Endothelial cell of umbilical vein (primary cell): ENCODE measurements at regions not wholly inside any gene's neighbourhood (a gene's known extent, or its start where the extent isn't known, plus 50 kb on each side); places are given as distances from the start of the nearest gene placed in this dataset.

Source experiments
- BruUV-seq: library from RNA; stranded (reverse); fragments of 400-500 nt; replicated peaks from 2 replicates; lab custom pipeline; 2021; lab: Mats Ljungman, UMichigan
- CTCF ChIA-PET: fragments of 300-600, 350-600 bp; sonication (Branson Sonifier 250); formaldehyde crosslinking; loops from one replicate; lab custom pipeline; 2021; ENCODE audit warnings: antibody characterized with exemption, inconsistent platforms; lab: Charles Lee
- POLR2A ChIA-PET: fragments of 300-600, 350-600 bp; sonication (Branson Sonifier 250); formaldehyde crosslinking; loops from one replicate; lab custom pipeline; 2021; ENCODE audit warnings: antibody characterized with exemption, inconsistent platforms; lab: Charles Lee
- DNase-seq: peaks from one replicate; pipeline ENCODE4 v3.0.0-alpha.2; 2011; ENCODE audit warnings: low read depth, low spot score
- FAIRE-seq: peaks from 2 replicates; lab custom pipeline; 2011; peaks lifted over from hg19 to GRCh38; lab: Jason Lieb, UNC
- H2AFZ ChIP-seq: 2 replicates; pipeline ENCODE4 v1.6.0; 2012; ENCODE audit warnings: low read depth, low read length, control low read depth, inconsistent platforms
- H3K27ac ChIP-seq: 2 replicates; pipeline ENCODE4 v1.5.1; 2011; ENCODE audit warnings: low read depth, mild to moderate bottlenecking, control low read depth, low read length, moderate library complexity; ENCODE audit not compliant: insufficient read depth
- H3K27me3 ChIP-seq, 2 experiments: 2 replicates each; pipeline versions ENCODE4 v1.6.0 to v1.6.1; 2011; ENCODE audit warnings: low read length in 2 of 2, mixed read lengths in 1 of 2; ENCODE audit not compliant: control insufficient read depth in 2 of 2, insufficient read depth in 2 of 2
- H3K36me3 ChIP-seq, 2 experiments: 2 replicates in 1 of 2; 3 replicates in 1 of 2; pipeline ENCODE4 v1.5.1; 2011; ENCODE audit warnings: low read length in 2 of 2, mild to moderate bottlenecking in 1 of 2, moderate library complexity in 1 of 2; ENCODE audit not compliant: control insufficient read depth in 2 of 2, insufficient read depth in 2 of 2; ENCODE audit errors: extremely low read depth in 1 of 2
- H3K4me1 ChIP-seq: 3 replicates; pipeline ENCODE4 v1.5.1; 2011; ENCODE audit warnings: mild to moderate bottlenecking, low read length; ENCODE audit not compliant: control insufficient read depth, insufficient read depth; ENCODE audit errors: extremely low read depth
- H3K4me2 ChIP-seq: 2 replicates; pipeline ENCODE4 v1.6.1; 2011; ENCODE audit warnings: low read length, control low read depth, mixed read lengths; ENCODE audit not compliant: insufficient read depth
- H3K4me3 ChIP-seq, 3 experiments: fragments of 200-600 bp in 1 of 3; sonication (generic), shearing (Covaris generic) in 1 of 3; replicated peaks in 1 of 3; 2 replicates each; pipeline ENCODE4 v1.5.1; 2011 to 2016; ENCODE audit warnings: control low read depth in 3 of 3, low read length in 3 of 3, mild to moderate bottlenecking in 2 of 3, inconsistent platforms in 1 of 3, low read depth in 1 of 3, moderate library complexity in 1 of 3; ENCODE audit not compliant: insufficient read depth in 1 of 3
- H3K79me2 ChIP-seq: 2 replicates; pipeline ENCODE4 v1.6.0; 2012; ENCODE audit warnings: low read length, inconsistent platforms; ENCODE audit not compliant: control insufficient read depth, insufficient read depth
- H3K9ac ChIP-seq: replicated peaks from 2 replicates; pipeline ENCODE3; 2011; ENCODE audit warnings: low read length, control low read depth; ENCODE audit not compliant: insufficient read depth; ENCODE audit errors: extremely low read depth
- H3K9me1 ChIP-seq: replicated peaks from 3 replicates; pipeline ENCODE4 v1.6.0; 2011; ENCODE audit warnings: mild to moderate bottlenecking, low read length; ENCODE audit not compliant: control insufficient read depth, insufficient read depth; ENCODE audit errors: extremely low read depth
- H3K9me3 ChIP-seq: replicated peaks from 2 replicates; pipeline ENCODE4 v1.5.1; 2012; ENCODE audit warnings: low read length, inconsistent platforms; ENCODE audit not compliant: control insufficient read depth, insufficient read depth
- H4K20me1 ChIP-seq: replicated peaks from 2 replicates; pipeline ENCODE3; 2011; ENCODE audit warnings: mild to moderate bottlenecking, low read length; ENCODE audit not compliant: control insufficient read depth, insufficient read depth; ENCODE audit errors: extremely low read depth
- CTCF ChIP-seq, 2 donors: IDR thresholded peaks; 1 replicate in 1 of 2; 2 replicates in 1 of 2; pipeline ENCODE4 v1.5.1; 2011; ENCODE audit warnings: low read length in 2 of 2, mild to moderate bottlenecking in 2 of 2, moderate library complexity in 2 of 2, control low read depth in 1 of 2, inconsistent platforms in 1 of 2, low read depth in 1 of 2; ENCODE audit not compliant: insufficient read depth in 1 of 2; ENCODE audit errors: extremely low read depth in 1 of 2
- EZH2 ChIP-seq: IDR thresholded peaks from 2 replicates; pipeline ENCODE4 v1.6.1; 2012; ENCODE audit warnings: borderline replicate concordance, low read depth, mild to moderate bottlenecking, moderate library complexity, low read length, inconsistent platforms; ENCODE audit not compliant: severe bottlenecking
- GATA2 ChIP-seq: IDR thresholded peaks from 2 replicates; pipeline ENCODE4 v1.7.0; 2011; ENCODE audit warnings: low read depth, mild to moderate bottlenecking, moderate library complexity, mixed read lengths, low read length; ENCODE audit not compliant: insufficient read length, insufficient read depth
- JUN ChIP-seq: IDR thresholded peaks from 2 replicates; pipeline ENCODE4 v1.6.1; 2011; ENCODE audit warnings: borderline replicate concordance, low read depth; ENCODE audit not compliant: insufficient read length, insufficient read depth
- POLR2A ChIP-seq: IDR thresholded peaks from 2 replicates; pipeline ENCODE4 v1.6.1; 2012; ENCODE audit warnings: low read depth, mild to moderate bottlenecking, control low read depth, low read length
- dilution Hi-C: fragments of 300-500 bp; cut with MboI; formaldehyde crosslinking; loops from one replicate; pipeline ENCODE4 v1.15.0; 2019; ENCODE audit warnings: low sequenced_read_pairs; ENCODE audit not compliant: extremely low pct_ligation_motif_present
- intact Hi-C: fragments of 100-400 bp; cut with micrococcal nuclease; formaldehyde crosslinking; loops from one replicate; pipeline ENCODE4 v1.10.0; 2022

- CTCF ChIA-PET = no interaction called here
- Histone ChIP-seq H3K4me2 (no peak overlapping the region), H3K4me1 (no peaks in the 10 kb centered on the region), H3K9ac (no peak overlapping the region), H3K27me3 (no peaks in the 10 kb centered on the region), H3K9me3 (no peaks in the 10 kb centered on the region), H3K4me3 (no peak overlapping the region), H4K20me1 (no peaks in the 10 kb centered on the region), H3K36me3 (no peaks in the 10 kb centered on the region), H2AFZ (no peak overlapping the region), H3K9me1 (no peaks in the 10 kb centered on the region), H3K27ac (no peak overlapping the region), H3K79me2 (no peaks in the 10 kb centered on the region)
- BruUV-seq = no TSS peak
- TF ChIP-seq EZH2 (no peak), POLR2A (no peak), GATA2 (no peak)
- intact Hi-C loops = loop anchor here (5.0 kb wide), 1 partner anchor 56 kb away; no protein-coding TSS in a partner anchor
- dilution Hi-C loops = no loop called here
- POLR2A ChIA-PET = no interaction called here
- no peak for FAIRE-seq
- no peak for DNase-seq
Measured at GRCh38 chr7:12053561-12053960, 157.5 kb upstream of the TMEM106B start.

GRCh38 chr7:12054830-12055229 is 156.3 kb upstream of the TMEM106B start:
- no peaks in the 10 kb centered on the region for H3K9me1 ChIP-seq
- no peak overlapping the region for H3K27ac ChIP-seq
- H3K4me1 ChIP-seq = no peaks in the 10 kb centered on the region
- no TSS peak for BruUV-seq
- H3K79me2 ChIP-seq = no peaks in the 10 kb centered on the region
- DNase-seq = no peak
- no peaks in the 10 kb centered on the region for H3K36me3 ChIP-seq
- no peak overlapping the region for H3K4me2 ChIP-seq
- ChIA-PET POLR2A (no interaction called here), CTCF (interaction anchor here (2.0 kb wide), 1 partner anchor 219 kb away, joined by 9 read pairs; no protein-coding TSS in a partner anchor)
- intact Hi-C loops = loop anchor here (5.0 kb wide), 1 partner anchor 58 kb away; no protein-coding TSS in a partner anchor
- H2AFZ ChIP-seq = no peak overlapping the region
- H3K9me3 ChIP-seq = no peaks in the 10 kb centered on the region
- H3K27me3 ChIP-seq = no peaks in the 10 kb centered on the region
- no peaks in the 10 kb centered on the region for H4K20me1 ChIP-seq
- TF ChIP-seq EZH2 (no peak), JUN (no peak), CTCF (IDR thresholded peaks at IDR 0.05; ENCODE audit: extremely low read depth in 1 of 2, insufficient read depth in 1 of 2, low read depth in 1 of 2, low read length in 2 of 2) (no peak)
- dilution Hi-C loops = no loop called here
- no peak overlapping the region for H3K9ac ChIP-seq
- H3K4me3 ChIP-seq = no peak overlapping the region
- FAIRE-seq = no peak
